Mucosa of rectum (tissue), 2 donors: ENCODE measurements at regions not wholly inside any gene's neighbourhood (a gene's known extent, or its start where the extent isn't known, plus 50 kb on each side); places are given as distances from the start of the nearest gene placed in this dataset.
"Not testable (repeated sequence)": the region's sequence is repeated elsewhere in the genome, so short reads cannot be mapped to it uniquely, and the experiment has no call there.

ENCODE experiments used
- H3K27ac ChIP-seq, 2 donors: one replicate each; pipeline ENCODE4 v1.7.0; 2013; ENCODE audit warnings: inconsistent platforms in 2 of 2, low read depth in 2 of 2, low read length in 2 of 2
- H3K27me3 ChIP-seq, 2 donors: one replicate each; pipeline ENCODE4 v1.7.0; 2013; ENCODE audit warnings: low read length in 2 of 2; ENCODE audit not compliant: control insufficient read depth in 2 of 2, insufficient read depth in 2 of 2
- H3K36me3 ChIP-seq, 2 donors: one replicate each; pipeline ENCODE4 v1.7.0; 2013; ENCODE audit warnings: low read length in 2 of 2; ENCODE audit not compliant: control insufficient read depth in 2 of 2, insufficient read depth in 2 of 2
- H3K4me1 ChIP-seq, 2 donors: one replicate each; pipeline ENCODE4 v1.7.0; 2013; ENCODE audit warnings: low read length in 2 of 2, mild to moderate bottlenecking in 1 of 2; ENCODE audit not compliant: control insufficient read depth in 2 of 2, insufficient read depth in 2 of 2
- H3K4me3 ChIP-seq, 2 donors: one replicate each; pipeline ENCODE4 v1.7.0; 2013; ENCODE audit warnings: low read length in 2 of 2
- H3K9ac ChIP-seq, 2 donors: one replicate each; pipeline ENCODE4 v1.7.0; 2013; ENCODE audit warnings: low read length in 2 of 2, low read depth in 1 of 2, mild to moderate bottlenecking in 1 of 2
- H3K9me3 ChIP-seq, 2 donors: one replicate each; pipeline ENCODE4 v1.7.0; 2013; ENCODE audit warnings: low read length in 2 of 2; ENCODE audit not compliant: control insufficient read depth in 2 of 2
- donor health status: healthy.
- donor health status: Normal muscosa, but diverticular disease.

GRCh38 chr20:43347839-43348238 is 109.9 kb upstream of the SRSF6 start:
- not testable (repeated sequence) for H3K4me1 ChIP-seq, H3K27ac ChIP-seq, H3K9ac ChIP-seq, H3K9me3 ChIP-seq, H3K36me3 ChIP-seq, H3K27me3 ChIP-seq, H3K4me3 ChIP-seq

GRCh38 chr20:43345676-43346075 is 112.0 kb upstream of the SRSF6 start:
- Histone ChIP-seq H3K27me3 (no peaks in the 10 kb centered on the region), H3K4me1 (no peaks in the 10 kb centered on the region), H3K9ac (no peak overlapping the region), H3K36me3 (no peaks in the 10 kb centered on the region), H3K4me3 (no peak overlapping the region), H3K27ac (no peak overlapping the region), H3K9me3 (no peaks in the 10 kb centered on the region)

GRCh38 chr20:43341511-43341910 is 116.2 kb upstream of the SRSF6 start:
- Histone ChIP-seq H3K4me3 (no peak overlapping the region), H3K27me3 (no peaks in the 10 kb centered on the region), H3K9me3 (no peaks in the 10 kb centered on the region), H3K27ac (no peak overlapping the region), H3K4me1 (no peaks in the 10 kb centered on the region), H3K36me3 (no peaks in the 10 kb centered on the region), H3K9ac (no peak overlapping the region)

- H3K27me3 ChIP-seq: no peaks in the 10 kb centered on the region
Observed at GRCh38 chr20:43337036-43337435, 120.7 kb upstream of the SRSF6 start.

GRCh38 chr20:43334080-43334479 is 123.6 kb upstream of the SRSF6 start:
- Histone ChIP-seq H3K36me3 (no peaks in the 10 kb centered on the region), H3K4me1 (no peaks in the 10 kb centered on the region), H3K9me3 (peaks cover 0 to 6% of the 10 kb centered on the region in 2 donors), H3K9ac (no peak overlapping the region), H3K27me3 (no peaks in the 10 kb centered on the region), H3K4me3 (no peak overlapping the region), H3K27ac (no peak overlapping the region)

More at GRCh38 chr20:43337036-43337435, 120.7 kb upstream of the SRSF6 start:
- H3K4me1 ChIP-seq: no peaks in the 10 kb centered on the region
- H3K36me3 ChIP-seq: no peaks in the 10 kb centered on the region
- H3K4me3 ChIP-seq: no peak overlapping the region
- H3K27ac ChIP-seq: no peak overlapping the region
- H3K9me3 ChIP-seq: peaks cover 0 to 6% of the 10 kb centered on the region in 2 donors
- H3K9ac ChIP-seq: no peak overlapping the region

- H3K27ac ChIP-seq: no peak overlapping the region
- no peaks in the 10 kb centered on the region for H3K4me1 ChIP-seq
- no peaks in the 10 kb centered on the region for H3K36me3 ChIP-seq
- H3K9me3 ChIP-seq: peaks cover 0 to 6% of the 10 kb centered on the region in 2 donors
- H3K4me3 ChIP-seq: no peak overlapping the region
- no peak overlapping the region for H3K9ac ChIP-seq
- no peaks in the 10 kb centered on the region for H3K27me3 ChIP-seq
Observed at GRCh38 chr20:43331906-43332305, 125.8 kb upstream of the SRSF6 start.

- H3K9ac ChIP-seq: no peak overlapping the region
- H3K36me3 ChIP-seq: no peaks in the 10 kb centered on the region
- H3K9me3 ChIP-seq: no peaks in the 10 kb centered on the region
- H3K27me3 ChIP-seq: no peaks in the 10 kb centered on the region
- no peak overlapping the region for H3K4me3 ChIP-seq
- no peaks in the 10 kb centered on the region for H3K4me1 ChIP-seq
- no peak overlapping the region for H3K27ac ChIP-seq
Observed at GRCh38 chr20:43328697-43329096, 129.0 kb upstream of the SRSF6 start.

GRCh38 chr20:43327234-43327633 is 130.5 kb upstream of the SRSF6 start:
- not testable (repeated sequence) for H3K9ac ChIP-seq, H3K4me1 ChIP-seq, H3K27me3 ChIP-seq, H3K9me3 ChIP-seq, H3K36me3 ChIP-seq, H3K27ac ChIP-seq, H3K4me3 ChIP-seq

- no peaks in the 10 kb centered on the region for H3K27me3 ChIP-seq
- H3K4me1 ChIP-seq: no peaks in the 10 kb centered on the region
- H3K4me3 ChIP-seq: no peak overlapping the region
- no peak overlapping the region for H3K27ac ChIP-seq
- no peaks in the 10 kb centered on the region for H3K9me3 ChIP-seq
- H3K9ac ChIP-seq: no peak overlapping the region
- no peaks in the 10 kb centered on the region for H3K36me3 ChIP-seq
Observed at GRCh38 chr20:43325926-43326325, 131.8 kb upstream of the SRSF6 start.

GRCh38 chr20:43323592-43323991 is 133.9 kb upstream of the PTPRT start:
- H3K27me3 ChIP-seq: no peaks in the 10 kb centered on the region
- H3K9me3 ChIP-seq: no peaks in the 10 kb centered on the region
- H3K27ac ChIP-seq: no peak overlapping the region
- no peaks in the 10 kb centered on the region for H3K4me1 ChIP-seq
- H3K9ac ChIP-seq: no peak overlapping the region
- H3K4me3 ChIP-seq: no peak overlapping the region
- no peaks in the 10 kb centered on the region for H3K36me3 ChIP-seq

GRCh38 chr20:43322851-43323250 is 133.1 kb upstream of the PTPRT start:
- H3K27ac ChIP-seq: no peak overlapping the region
- no peaks in the 10 kb centered on the region for H3K27me3 ChIP-seq
- H3K36me3 ChIP-seq: no peaks in the 10 kb centered on the region
- H3K4me1 ChIP-seq: no peaks in the 10 kb centered on the region
- no peak overlapping the region for H3K4me3 ChIP-seq
- no peak overlapping the region for H3K9ac ChIP-seq
- no peaks in the 10 kb centered on the region for H3K9me3 ChIP-seq
